GM19397 (cell line): ENCODE measurements at regions not wholly inside any gene's neighbourhood (a gene's known extent, or its start where the extent isn't known, plus 50 kb on each side); places are given as distances from the start of the nearest gene placed in this dataset.
"Not testable (repeated sequence)": the region's sequence is repeated elsewhere in the genome, so short reads cannot be mapped to it uniquely, and the experiment has no call there.

ENCODE experiments used
- ATAC-seq: cut with Tn5 transposase; IDR thresholded peaks from one replicate; pipeline ENCODE4 v1.9.1; 2021; ENCODE audit warnings: mild to moderate bottlenecking, moderate library complexity; ENCODE audit not compliant: unreplicated experiment

DNA sequence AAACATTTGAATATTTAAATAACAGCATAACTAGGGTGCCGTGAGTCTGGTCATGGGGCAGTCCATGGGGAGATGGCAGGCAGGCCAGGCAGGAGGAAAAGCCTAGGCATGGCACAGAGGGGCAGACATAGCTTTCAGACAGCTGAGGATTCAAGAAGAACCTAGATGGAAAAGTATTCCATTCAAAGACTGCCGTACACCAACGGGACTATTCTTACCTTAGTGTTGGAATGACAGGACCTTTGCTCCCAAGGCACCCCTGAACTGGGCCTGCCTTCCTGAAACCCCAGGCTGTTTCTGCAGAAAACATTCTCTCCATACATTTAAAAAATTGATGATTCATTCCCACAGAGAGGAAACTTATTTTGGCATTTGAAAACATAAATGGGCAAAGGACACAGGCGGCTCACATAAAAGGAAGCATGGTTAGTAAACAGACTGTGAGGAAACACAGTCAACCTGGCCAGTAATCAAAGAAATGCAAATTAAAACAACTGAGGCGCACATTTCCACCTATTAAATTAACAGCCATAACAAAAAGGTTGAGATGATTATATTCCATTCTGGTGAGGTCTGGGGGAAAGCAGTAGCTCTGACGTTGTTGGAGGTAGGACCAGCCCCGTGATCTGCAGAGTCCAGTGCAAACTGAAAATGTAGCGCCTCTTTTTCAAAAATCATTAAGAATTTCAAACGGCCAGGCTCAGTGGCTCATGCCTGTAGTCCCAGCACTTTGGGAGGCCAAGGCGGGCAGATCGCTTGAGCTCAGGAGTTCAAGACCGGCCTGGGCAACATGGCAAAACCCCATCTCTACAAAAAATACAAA is 71.3 kb upstream of the SMAD3 start:
- no peak for ATAC-seq

DNA sequence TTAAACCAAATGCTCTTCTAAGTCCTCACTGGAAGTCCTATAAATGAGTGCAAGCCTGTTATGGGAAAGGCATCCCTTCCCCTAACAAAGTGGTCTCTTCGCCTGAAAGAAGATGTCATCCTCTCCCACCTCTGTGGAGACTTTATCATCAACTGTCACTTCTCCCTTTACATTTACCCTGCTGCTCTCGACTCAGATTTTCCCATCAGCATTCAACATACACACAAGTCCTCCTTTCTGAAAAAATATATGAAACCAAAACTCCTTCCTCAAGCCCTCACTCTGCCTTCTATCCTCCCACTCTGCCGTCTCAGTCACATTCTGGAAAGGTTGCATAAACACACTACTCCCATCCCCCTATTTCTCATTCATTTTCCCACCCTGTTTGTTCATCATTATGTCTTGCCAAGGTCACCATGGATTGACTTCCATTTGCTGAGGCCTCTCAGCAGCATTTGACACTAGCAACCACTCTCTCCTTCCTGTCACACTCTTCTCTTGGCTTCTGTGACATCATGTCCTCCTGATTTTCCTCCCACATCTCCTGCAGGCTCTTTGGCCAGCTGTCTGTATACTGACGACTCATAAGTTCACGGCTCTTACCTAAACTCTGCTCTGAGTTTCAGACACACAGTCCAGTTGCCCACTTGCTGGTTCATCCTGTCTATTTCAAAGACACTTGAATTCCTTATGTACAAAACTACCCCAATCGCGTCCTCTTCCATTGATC is 70.3 kb upstream of the SMAD3 start:
- no peak for ATAC-seq

DNA sequence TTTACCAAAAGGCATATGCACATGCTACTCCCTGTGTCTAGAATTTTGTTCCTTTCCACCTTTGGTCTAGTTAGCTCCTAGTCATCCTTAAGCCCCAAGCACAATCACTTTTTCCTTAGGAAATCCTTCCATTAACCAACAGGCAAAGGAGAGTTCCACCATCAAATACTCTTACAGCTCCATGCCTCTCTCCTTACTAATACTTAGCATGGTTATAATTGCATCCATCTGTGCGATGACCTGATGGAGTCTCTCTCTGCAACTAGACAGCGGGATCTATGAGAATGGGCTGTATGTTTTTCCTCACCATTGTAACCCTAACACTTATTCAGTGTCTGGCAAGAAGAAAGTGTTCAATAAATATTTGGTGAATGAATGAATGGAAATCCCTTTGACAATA is 69.3 kb upstream of the SMAD3 start:
- no peak for ATAC-seq

DNA sequence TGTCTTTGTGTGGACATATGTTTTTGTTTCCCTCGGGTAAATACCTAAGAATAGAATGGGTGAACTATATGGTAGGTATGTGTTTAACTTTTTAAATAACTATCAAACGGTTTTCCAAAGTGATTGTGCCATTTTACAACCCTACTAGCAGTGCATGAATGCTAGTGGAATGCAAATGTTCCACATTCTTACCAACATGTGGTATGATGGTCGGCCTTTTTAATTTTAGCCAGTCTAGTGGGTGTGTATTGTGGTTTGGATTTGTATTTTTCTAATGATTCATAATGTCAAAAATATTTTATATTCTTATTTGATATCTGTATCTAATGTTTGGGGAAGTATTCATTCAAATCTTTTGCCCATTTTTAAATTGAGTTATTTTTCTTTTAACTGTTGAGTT is 68.2 kb upstream of the SMAD3 start:
- ATAC-seq: no peak

DNA sequence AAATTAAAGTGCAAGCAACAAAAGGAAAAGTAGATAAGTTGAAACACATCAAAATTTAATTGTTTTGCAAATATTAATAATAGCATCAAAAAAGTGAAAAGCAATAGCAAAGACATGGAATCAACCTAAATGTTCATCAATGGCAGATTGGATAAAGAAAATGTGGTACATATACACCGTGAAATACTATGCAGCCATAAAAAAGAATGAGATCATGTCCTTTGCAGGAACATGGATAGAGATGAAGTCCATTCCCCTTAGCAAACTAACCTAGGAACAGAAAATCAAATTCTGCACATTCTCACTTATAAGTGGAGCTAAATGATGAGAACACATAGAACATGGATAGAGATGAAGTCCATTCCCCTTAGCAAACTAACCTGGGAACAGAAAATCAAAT is 67.2 kb upstream of the SMAD3 start:
- ATAC-seq: not testable (repeated sequence)

DNA sequence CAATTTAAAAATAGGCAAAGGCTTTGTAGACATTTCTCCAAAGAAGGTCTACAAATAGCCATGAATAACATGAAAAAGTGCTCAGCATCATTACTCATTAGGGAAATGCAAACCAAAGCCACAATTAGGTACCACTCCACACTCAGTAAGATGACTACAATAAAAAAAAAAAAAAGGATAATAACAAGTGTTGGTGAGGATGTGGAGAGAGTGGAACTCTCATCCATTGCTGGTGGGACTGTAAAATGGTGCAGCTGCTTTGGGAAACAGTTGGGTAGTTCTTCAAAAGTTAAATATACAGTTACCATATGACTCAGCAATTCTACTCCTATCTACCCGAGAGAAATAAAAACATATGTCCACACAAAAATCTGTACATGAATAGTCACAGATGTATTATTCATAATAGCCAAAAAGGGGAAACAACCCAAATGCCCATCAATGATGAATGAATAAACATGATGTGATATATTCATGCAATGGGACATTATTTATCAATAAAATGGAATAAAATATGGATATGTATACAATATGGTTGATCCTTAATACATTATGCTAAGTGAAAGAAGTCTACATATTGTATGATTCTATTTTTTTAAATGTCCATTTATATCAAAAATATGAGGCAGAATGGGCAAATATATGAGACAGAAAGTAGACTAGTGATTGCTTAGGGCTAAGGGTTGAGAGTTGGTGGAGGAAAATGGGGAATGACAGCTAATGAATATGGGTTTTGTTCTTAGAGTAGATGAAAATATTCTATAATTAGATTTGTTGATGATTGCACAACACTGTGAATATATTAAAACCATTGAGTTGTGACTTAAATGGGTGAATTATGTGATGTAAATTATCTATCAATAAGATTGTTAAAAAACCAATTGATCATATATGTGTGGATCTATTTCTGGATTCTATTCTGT is 66.1 kb upstream of the SMAD3 start:
- no peak for ATAC-seq

DNA sequence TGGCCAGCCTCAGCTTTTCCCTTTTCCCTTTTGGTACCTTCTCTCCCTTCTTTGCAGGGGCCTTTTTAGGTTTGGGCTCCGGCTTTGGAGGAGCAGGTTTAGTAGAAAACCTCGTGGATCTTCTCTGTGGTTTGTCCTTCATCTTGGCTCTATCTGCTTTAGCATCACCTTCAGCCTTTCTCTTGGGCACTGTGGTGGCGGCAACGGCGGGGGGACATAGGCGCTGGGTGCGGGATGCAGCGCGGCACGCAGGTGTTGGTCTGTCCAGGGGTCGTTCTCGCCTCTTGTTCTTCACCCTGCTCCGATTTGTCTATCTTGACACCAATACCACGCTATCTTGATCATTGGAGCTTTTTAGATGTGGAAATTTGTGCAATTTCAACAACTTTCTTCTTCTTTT is 64.5 kb upstream of the SMAD3 start:
- no peak for ATAC-seq

DNA sequence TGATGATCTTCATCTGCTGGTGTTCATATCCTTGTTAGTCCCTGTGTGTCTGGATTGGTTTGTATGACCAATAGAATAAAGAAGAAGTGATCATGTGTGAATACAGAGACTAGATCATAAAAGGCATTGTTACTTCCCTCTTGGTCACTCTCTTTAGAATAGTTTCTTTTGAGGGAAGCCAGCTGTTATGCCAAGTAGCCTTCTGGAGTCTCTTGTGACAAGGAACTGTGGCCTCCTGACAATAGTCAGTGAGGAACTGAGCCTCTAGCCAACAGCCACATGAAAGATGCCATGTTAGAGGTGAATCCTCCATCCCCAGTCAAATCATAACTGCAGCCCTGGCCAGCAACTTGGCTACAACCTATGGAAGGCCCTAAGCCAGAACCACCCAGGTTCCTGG is 63.0 kb upstream of the SMAD3 start:
- ATAC-seq: no peak

DNA sequence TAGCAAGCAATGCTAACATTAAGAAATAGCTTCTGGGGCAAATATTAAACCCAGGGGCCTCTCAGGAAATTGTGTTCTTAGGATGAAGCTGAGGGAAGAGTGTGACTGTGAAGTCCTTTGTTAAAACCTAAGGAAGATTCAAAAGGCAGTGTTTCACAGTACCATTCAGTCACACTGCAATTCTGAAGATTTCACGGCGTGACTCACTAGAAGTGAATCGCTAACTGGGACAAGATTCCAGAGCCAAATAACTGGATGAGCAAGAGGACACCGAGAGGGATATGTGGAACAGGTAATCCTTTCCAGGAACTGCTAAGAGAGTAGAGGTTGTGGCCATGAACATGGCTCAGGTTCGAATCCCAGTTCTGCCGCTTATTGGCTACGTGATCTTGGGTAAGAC is 61.8 kb upstream of the SMAD3 start:
- no peak for ATAC-seq

DNA sequence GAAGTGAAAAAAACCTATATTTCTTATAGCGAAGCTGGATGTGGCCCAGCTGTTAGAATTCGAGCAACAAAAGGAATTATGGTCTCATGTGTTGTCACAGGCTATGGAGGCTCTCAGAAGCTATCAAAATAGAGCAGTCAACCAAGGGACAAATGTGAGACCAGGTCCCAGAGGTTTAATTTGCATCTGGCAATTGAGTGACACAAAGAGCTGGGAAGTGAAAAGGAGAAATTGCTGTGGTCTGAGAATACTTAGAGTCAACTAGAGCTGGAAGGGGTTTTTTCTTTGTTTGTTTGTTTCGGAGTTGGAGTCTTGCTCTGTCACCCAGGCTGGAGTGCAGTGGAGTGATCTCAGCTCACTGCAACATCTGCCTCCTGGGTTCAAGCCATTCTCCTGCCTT is 61.3 kb upstream of the SMAD3 start:
- no peak for ATAC-seq

DNA sequence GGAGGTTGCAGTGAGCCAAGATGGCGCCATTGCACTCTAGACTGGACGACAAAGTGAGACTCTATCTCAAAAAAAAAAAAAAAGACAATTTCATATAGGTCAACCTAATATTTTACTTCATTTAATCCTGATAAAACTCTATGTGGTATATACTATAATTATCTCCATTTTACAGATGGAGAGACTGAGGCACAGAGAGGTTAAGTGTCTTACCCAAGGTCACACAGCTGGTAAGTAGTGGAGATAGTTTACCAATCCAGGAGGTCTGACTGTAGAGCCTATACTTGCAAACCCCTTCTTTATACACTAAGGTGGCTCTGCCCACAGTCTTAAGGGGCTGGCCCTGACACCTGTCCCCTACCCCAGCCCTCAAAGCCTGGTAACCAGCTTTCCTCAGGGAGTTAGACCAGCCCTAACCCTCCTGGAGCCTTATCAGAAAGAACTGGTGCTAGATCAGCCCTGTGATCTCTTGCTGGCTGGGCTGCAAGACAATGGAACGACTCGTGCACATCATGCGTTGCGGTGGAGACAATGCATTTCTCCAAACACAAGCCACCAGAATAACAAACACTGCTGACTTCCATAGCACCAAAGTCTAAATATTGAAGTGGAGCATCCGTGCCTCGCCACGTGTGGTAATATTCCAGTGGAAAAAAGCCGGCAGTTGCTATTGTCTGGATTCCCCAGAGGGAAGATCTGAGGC is 60.0 kb upstream of the SMAD3 start:
- ATAC-seq: no peak

DNA sequence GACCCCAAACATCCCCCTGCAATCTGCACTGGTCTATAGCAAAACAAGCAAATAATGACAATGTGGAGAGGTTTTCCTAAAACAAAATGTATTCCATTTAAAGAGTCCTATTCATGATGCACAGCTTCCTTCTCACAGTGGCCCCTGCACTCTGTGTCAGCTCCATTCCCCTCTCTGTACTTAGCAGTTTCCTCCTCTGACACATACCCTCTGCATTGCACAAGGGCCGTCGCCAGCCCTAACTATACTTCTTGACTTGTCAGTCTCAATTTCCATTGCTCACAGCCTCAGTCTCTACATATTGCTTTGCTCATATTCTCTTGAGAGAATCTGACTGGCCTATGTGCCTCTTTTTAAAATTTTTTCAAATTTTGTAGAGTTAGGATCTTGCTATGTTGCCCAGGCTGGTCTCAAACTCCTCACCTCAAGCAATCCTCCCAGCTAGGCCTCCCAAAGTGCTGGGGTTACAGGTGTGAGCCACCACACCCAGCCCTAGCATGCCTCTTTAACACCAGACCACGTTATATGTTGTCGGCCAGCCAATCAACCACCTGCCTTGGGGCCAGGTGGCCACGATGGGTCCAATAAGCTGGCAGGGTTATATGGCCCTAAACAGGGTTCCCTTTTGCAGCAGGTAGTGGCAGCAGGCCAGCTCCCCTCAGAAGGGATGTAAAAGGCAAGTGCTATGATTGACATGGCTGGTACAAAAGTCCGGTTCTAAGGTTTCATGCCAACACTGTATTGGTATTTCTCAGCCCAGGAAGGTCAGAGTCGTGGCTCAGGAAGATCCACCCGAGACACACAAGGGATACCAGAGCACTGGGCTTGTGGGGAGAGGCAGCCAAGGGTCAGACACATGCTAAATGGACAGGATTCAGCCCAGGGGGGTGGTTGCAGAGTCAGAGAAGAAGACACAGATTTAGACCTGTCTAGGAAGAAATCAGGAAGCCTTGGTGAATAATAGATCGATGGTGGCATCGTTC is 59.0 kb upstream of the SMAD3 start:
- ATAC-seq: no peak

DNA sequence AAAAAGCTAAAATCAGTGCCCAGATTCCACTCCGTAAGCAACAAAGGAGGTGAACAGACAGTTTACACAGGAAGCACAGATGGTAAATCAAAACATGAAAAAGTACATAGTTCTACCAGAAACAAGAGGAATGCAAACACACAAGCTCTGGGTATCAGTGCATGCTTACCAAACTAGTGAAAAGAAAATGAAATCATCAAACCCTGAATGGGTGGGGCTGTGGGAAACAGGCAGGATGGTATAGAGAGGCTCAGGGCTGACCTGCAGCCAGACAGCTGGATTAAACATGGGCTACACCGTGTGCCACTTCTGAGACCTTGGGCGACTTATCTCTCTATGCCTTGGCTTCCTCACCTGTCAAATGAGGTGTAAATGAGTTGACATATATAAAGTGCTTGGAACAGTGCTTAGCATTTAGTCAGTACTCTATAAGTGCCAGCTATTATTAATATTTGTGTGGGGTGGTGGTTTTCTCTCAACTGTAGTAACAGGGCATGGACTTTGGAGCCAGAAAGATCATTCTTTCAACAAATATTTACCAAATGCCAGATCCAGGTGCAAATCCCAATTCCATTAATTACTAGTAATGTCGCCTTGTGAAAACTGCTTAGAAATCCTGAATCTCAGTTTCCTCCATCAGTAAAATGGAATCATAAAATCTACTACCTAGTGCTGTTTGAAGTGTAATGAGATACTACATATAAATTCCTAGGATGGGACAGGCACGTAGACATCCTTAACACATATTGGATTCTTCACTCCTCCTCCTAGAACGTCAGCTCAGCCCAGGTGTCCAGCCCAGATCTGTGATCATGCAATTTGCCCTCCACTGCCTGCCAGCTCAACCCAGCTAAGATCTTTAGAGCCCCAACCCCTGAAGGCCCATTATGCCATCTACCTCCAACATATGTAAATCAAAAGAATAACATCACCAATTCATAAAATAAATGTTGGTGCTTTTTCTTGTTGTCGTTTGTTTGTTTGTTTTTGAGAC is 55.5 kb upstream of the SMAD3 start:
- no peak for ATAC-seq

DNA sequence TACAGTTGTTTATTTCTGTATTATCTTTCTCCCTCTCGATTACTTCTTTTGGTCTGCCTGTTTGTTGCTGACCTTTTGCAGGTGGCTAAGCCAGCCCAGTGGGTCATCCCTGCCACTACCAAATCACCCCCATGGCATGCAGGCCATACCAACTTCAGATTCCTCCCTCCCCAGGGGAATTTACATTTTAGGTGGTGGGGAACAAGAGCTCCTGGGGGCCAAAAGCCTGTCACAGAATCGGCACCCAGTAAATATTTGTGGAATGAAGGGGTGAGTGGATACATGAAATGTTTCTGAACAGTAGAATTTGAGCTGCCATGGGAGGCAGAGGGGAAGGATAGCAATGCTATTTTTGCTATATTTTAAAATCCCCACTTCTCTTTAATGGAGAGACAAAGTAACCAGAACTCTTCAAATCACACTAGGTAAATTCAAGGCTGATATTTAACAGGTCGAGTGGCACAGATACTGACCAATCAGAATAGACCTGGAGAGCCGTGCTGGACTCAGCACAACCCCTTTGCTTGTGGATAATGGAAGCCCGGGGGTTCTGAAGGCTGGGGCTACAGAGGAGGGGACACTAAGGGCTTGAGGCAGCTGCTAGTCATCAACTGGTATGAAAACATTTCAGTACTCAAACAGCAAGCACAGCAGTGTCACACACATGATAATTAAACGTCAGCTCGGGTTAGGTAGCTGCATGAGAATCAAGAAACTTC is 54.3 kb upstream of the SMAD3 start:
- no peak for ATAC-seq

DNA sequence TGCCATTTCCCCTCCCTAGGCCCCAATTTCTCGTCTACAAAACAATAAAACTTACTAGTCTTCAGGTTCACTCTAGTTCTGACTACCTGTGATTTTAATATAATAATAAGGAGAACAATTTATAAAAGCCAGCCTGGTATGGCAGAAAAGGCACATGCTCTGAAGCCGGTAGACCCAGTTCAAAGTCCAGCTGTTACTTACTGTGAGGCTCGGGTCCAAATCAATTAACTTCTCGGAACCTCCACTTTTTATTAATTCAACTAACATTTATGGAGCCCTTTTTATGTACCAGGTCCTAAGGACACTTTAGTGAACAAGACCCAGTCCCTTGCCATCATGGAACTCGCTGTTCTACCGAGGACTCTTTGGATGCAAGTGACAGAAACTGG is 53.8 kb upstream of the SMAD3 start:
- no peak for ATAC-seq

DNA sequence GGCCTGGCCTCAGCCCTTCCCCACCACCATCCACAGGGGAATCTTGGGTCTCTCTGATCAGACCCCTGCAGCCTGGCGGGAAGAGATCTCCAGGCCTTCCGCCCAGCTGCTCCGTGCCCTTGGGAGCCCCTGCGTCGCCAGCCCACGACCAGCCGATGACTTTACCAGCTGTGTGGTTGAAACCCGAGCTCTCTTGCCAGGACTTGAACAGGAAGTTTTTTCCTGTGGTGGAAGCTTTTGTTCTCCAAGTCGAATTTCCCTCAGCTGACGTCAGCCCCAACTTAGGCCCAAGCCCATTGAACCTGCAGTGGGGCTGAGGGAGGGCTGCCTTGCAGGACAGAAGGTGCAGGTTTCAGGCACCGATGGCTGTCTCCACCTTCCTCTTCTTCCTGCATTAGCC is 51.7 kb upstream of the SMAD3 start:
- ATAC-seq: no peak
